Testis (tissue), 2 donors: ENCODE measurements at regions not wholly inside any gene's neighbourhood (a gene's known extent, or its start where the extent isn't known, plus 50 kb on each side); places are given as distances from the start of the nearest gene placed in this dataset.

Experiments used
- CTCF ChIP-seq, 3 experiments: fragments of 450-650 bp in 2 of 3; fragments of 200-600 bp in 1 of 3; sonication (generic) in 1 of 3; IDR thresholded peaks; one replicate each; pipeline ENCODE4 v1.5.1; 2016 to 2019; ENCODE audit warnings: antibody characterized with exemption in 3 of 3, mild to moderate bottlenecking in 2 of 3, moderate library complexity in 1 of 3
- POLR2A ChIP-seq: fragments of 450-650 bp; IDR thresholded peaks from one replicate; pipeline ENCODE4 v1.6.1; 2017; ENCODE audit warnings: antibody characterized with exemption, mild to moderate bottlenecking, moderate library complexity

GRCh38 chr17:13181683-13182082, 163.9 kb upstream of the ELAC2 start:
- TF ChIP-seq CTCF (IDR thresholded peaks at IDR 0.05) (no peak), POLR2A (no peak)
